ENCODE measurements at regions not wholly inside any gene's neighbourhood (a gene's known extent, or its start where the extent isn't known, plus 50 kb on each side); places are given as distances from the start of the nearest gene placed in this dataset.

GRCh38 chr6:164291224-164291623, 876.7 kb downstream of the QKI start:
- no peaks in the 10 kb centered on the region for H3K27me3 ChIP-seq (ENCODE audit: control insufficient read depth, insufficient read depth, low read length, poor library complexity, severe bottlenecking)
- H3K36me3 ChIP-seq (ENCODE audit: control insufficient read depth, insufficient read depth, low read length): no peaks in the 10 kb centered on the region
- H3K9me3 ChIP-seq (ENCODE audit: control insufficient read depth, low read length): peaks cover 2% of the 10 kb centered on the region
- H3K4me1 ChIP-seq (ENCODE audit: control insufficient read depth, insufficient read depth, low read length): no peaks in the 10 kb centered on the region
- no peak overlapping the region for H3K27ac ChIP-seq (ENCODE audit: insufficient read depth, low read depth, low read length, poor library complexity, severe bottlenecking)
- H3K4me3 ChIP-seq (ENCODE audit: insufficient read depth, low read depth, low read length): no peak overlapping the region

GRCh38 chr6:164290101-164290500, 875.6 kb downstream of the QKI start:
- Histone ChIP-seq H3K27ac (ENCODE audit: insufficient read depth, low read depth, low read length, poor library complexity, severe bottlenecking) (no peak overlapping the region), H3K9me3 (ENCODE audit: control insufficient read depth, low read length) (peaks cover 2% of the 10 kb centered on the region), H3K36me3 (ENCODE audit: control insufficient read depth, insufficient read depth, low read length) (no peaks in the 10 kb centered on the region), H3K4me3 (ENCODE audit: insufficient read depth, low read depth, low read length) (no peak overlapping the region), H3K27me3 (ENCODE audit: control insufficient read depth, insufficient read depth, low read length, poor library complexity, severe bottlenecking) (no peaks in the 10 kb centered on the region), H3K4me1 (ENCODE audit: control insufficient read depth, insufficient read depth, low read length) (no peaks in the 10 kb centered on the region)
- 94 to 98% methylated on average over 3 of the region's 3 CpGs for WGBS, 2 experiments

- no peaks in the 10 kb centered on the region for H3K4me1 ChIP-seq (ENCODE audit: control insufficient read depth, insufficient read depth, low read length)
- no peaks in the 10 kb centered on the region for H3K27me3 ChIP-seq (ENCODE audit: control insufficient read depth, insufficient read depth, low read length, poor library complexity, severe bottlenecking)
- no peaks in the 10 kb centered on the region for H3K36me3 ChIP-seq (ENCODE audit: control insufficient read depth, insufficient read depth, low read length)
- no peaks in the 10 kb centered on the region for H3K9me3 ChIP-seq (ENCODE audit: control insufficient read depth, low read length)
- WGBS, 2 experiments: 92 to 100% methylated on average over 2 to 3 of the region's 3 CpGs
- H3K27ac ChIP-seq (ENCODE audit: insufficient read depth, low read depth, low read length, poor library complexity, severe bottlenecking): no peak overlapping the region
- no peak overlapping the region for H3K4me3 ChIP-seq (ENCODE audit: insufficient read depth, low read depth, low read length)
Measured at GRCh38 chr6:164286011-164286410, 871.5 kb downstream of the QKI start.

- H3K9me3 ChIP-seq (ENCODE audit: control insufficient read depth, low read length): no peaks in the 10 kb centered on the region
- H3K27me3 ChIP-seq (ENCODE audit: control insufficient read depth, insufficient read depth, low read length, poor library complexity, severe bottlenecking): no peaks in the 10 kb centered on the region
- WGBS, 2 experiments: 94 to 96% methylated on average over 5 of the region's 5 CpGs
- no peak overlapping the region for H3K4me3 ChIP-seq (ENCODE audit: insufficient read depth, low read depth, low read length)
- no peaks in the 10 kb centered on the region for H3K4me1 ChIP-seq (ENCODE audit: control insufficient read depth, insufficient read depth, low read length)
- no peak overlapping the region for H3K27ac ChIP-seq (ENCODE audit: insufficient read depth, low read depth, low read length, poor library complexity, severe bottlenecking)
- H3K36me3 ChIP-seq (ENCODE audit: control insufficient read depth, insufficient read depth, low read length): no peaks in the 10 kb centered on the region
Measured at GRCh38 chr6:164283574-164283973, 869.1 kb downstream of the QKI start.

GRCh38 chr6:164276211-164276610, 861.7 kb downstream of the QKI start:
- no peak overlapping the region for H3K27ac ChIP-seq (ENCODE audit: insufficient read depth, low read depth, low read length, poor library complexity, severe bottlenecking)
- H3K36me3 ChIP-seq (ENCODE audit: control insufficient read depth, insufficient read depth, low read length): no peaks in the 10 kb centered on the region
- H3K9me3 ChIP-seq (ENCODE audit: control insufficient read depth, low read length): no peaks in the 10 kb centered on the region
- no peaks in the 10 kb centered on the region for H3K27me3 ChIP-seq (ENCODE audit: control insufficient read depth, insufficient read depth, low read length, poor library complexity, severe bottlenecking)
- no peaks in the 10 kb centered on the region for H3K4me1 ChIP-seq (ENCODE audit: control insufficient read depth, insufficient read depth, low read length)
- H3K4me3 ChIP-seq (ENCODE audit: insufficient read depth, low read depth, low read length): no peak overlapping the region
- 84 to 86% methylated on average over 1 of the region's 1 CpG for WGBS, 2 experiments

- Histone ChIP-seq H3K9me3 (ENCODE audit: control insufficient read depth, low read length) (no peaks in the 10 kb centered on the region), H3K27ac (ENCODE audit: insufficient read depth, low read depth, low read length, poor library complexity, severe bottlenecking) (no peak overlapping the region), H3K4me3 (ENCODE audit: insufficient read depth, low read depth, low read length) (no peak overlapping the region), H3K27me3 (ENCODE audit: control insufficient read depth, insufficient read depth, low read length, poor library complexity, severe bottlenecking) (no peaks in the 10 kb centered on the region), H3K36me3 (ENCODE audit: control insufficient read depth, insufficient read depth, low read length) (no peaks in the 10 kb centered on the region), H3K4me1 (ENCODE audit: control insufficient read depth, insufficient read depth, low read length) (no peaks in the 10 kb centered on the region)
- 92% methylated on average over 1 of the region's 1 CpG for WGBS, 2 experiments
Measured at GRCh38 chr6:164275773-164276172, 861.3 kb downstream of the QKI start.

GRCh38 chr6:164274493-164274892, 860.0 kb downstream of the QKI start:
- WGBS, 2 experiments: 91% methylated on average over 2 of the region's 2 CpGs
- no peaks in the 10 kb centered on the region for H3K27me3 ChIP-seq (ENCODE audit: control insufficient read depth, insufficient read depth, low read length, poor library complexity, severe bottlenecking)

GRCh38 chr6:164273491-164273890, 859.0 kb downstream of the QKI start:
- 92 to 97% methylated on average over 3 of the region's 3 CpGs for WGBS, 2 experiments
- Histone ChIP-seq H3K4me3 (ENCODE audit: insufficient read depth, low read depth, low read length) (no peak overlapping the region), H3K27ac (ENCODE audit: insufficient read depth, low read depth, low read length, poor library complexity, severe bottlenecking) (no peak overlapping the region), H3K4me1 (ENCODE audit: control insufficient read depth, insufficient read depth, low read length) (no peaks in the 10 kb centered on the region), H3K9me3 (ENCODE audit: control insufficient read depth, low read length) (no peaks in the 10 kb centered on the region), H3K36me3 (ENCODE audit: control insufficient read depth, insufficient read depth, low read length) (no peaks in the 10 kb centered on the region), H3K27me3 (ENCODE audit: control insufficient read depth, insufficient read depth, low read length, poor library complexity, severe bottlenecking) (no peaks in the 10 kb centered on the region)

More at GRCh38 chr6:164274493-164274892, 860.0 kb downstream of the QKI start:
- no peaks in the 10 kb centered on the region for H3K36me3 ChIP-seq (ENCODE audit: control insufficient read depth, insufficient read depth, low read length)
- no peak overlapping the region for H3K4me3 ChIP-seq (ENCODE audit: insufficient read depth, low read depth, low read length)
- no peak overlapping the region for H3K27ac ChIP-seq (ENCODE audit: insufficient read depth, low read depth, low read length, poor library complexity, severe bottlenecking)
- H3K9me3 ChIP-seq (ENCODE audit: control insufficient read depth, low read length): no peaks in the 10 kb centered on the region
- H3K4me1 ChIP-seq (ENCODE audit: control insufficient read depth, insufficient read depth, low read length): no peaks in the 10 kb centered on the region

- WGBS, 2 experiments: 92% methylated on average over 2 to 3 of the region's 3 CpGs
- Histone ChIP-seq H3K4me1 (ENCODE audit: control insufficient read depth, insufficient read depth, low read length) (no peaks in the 10 kb centered on the region), H3K36me3 (ENCODE audit: control insufficient read depth, insufficient read depth, low read length) (no peaks in the 10 kb centered on the region), H3K27me3 (ENCODE audit: control insufficient read depth, insufficient read depth, low read length, poor library complexity, severe bottlenecking) (no peaks in the 10 kb centered on the region), H3K4me3 (ENCODE audit: insufficient read depth, low read depth, low read length) (no peak overlapping the region), H3K27ac (ENCODE audit: insufficient read depth, low read depth, low read length, poor library complexity, severe bottlenecking) (no peak overlapping the region), H3K9me3 (ENCODE audit: control insufficient read depth, low read length) (no peaks in the 10 kb centered on the region)
Measured at GRCh38 chr6:164266851-164267250, 852.3 kb downstream of the QKI start.

- H3K36me3 ChIP-seq (ENCODE audit: control insufficient read depth, insufficient read depth, low read length): no peaks in the 10 kb centered on the region
- WGBS, 2 experiments: 82 to 85% methylated on average over 5 of the region's 5 CpGs
- H3K27ac ChIP-seq (ENCODE audit: insufficient read depth, low read depth, low read length, poor library complexity, severe bottlenecking): no peak overlapping the region
- no peaks in the 10 kb centered on the region for H3K9me3 ChIP-seq (ENCODE audit: control insufficient read depth, low read length)
- H3K4me3 ChIP-seq (ENCODE audit: insufficient read depth, low read depth, low read length): no peak overlapping the region
- H3K27me3 ChIP-seq (ENCODE audit: control insufficient read depth, insufficient read depth, low read length, poor library complexity, severe bottlenecking): no peaks in the 10 kb centered on the region
- no peaks in the 10 kb centered on the region for H3K4me1 ChIP-seq (ENCODE audit: control insufficient read depth, insufficient read depth, low read length)
Measured at GRCh38 chr6:164262348-164262747, 847.8 kb downstream of the QKI start.

- no peaks in the 10 kb centered on the region for H3K9me3 ChIP-seq (ENCODE audit: control insufficient read depth, low read length)
- H3K4me1 ChIP-seq (ENCODE audit: control insufficient read depth, insufficient read depth, low read length): no peaks in the 10 kb centered on the region
- WGBS, 2 experiments: 81 to 100% methylated on average over 2 to 3 of the region's 3 CpGs
- H3K4me3 ChIP-seq (ENCODE audit: insufficient read depth, low read depth, low read length): no peak overlapping the region
- no peaks in the 10 kb centered on the region for H3K36me3 ChIP-seq (ENCODE audit: control insufficient read depth, insufficient read depth, low read length)
- no peak overlapping the region for H3K27ac ChIP-seq (ENCODE audit: insufficient read depth, low read depth, low read length, poor library complexity, severe bottlenecking)
- no peaks in the 10 kb centered on the region for H3K27me3 ChIP-seq (ENCODE audit: control insufficient read depth, insufficient read depth, low read length, poor library complexity, severe bottlenecking)
Measured at GRCh38 chr6:164258421-164258820, 843.9 kb downstream of the QKI start.
